ENCODE measurements at regions not wholly inside any gene's neighbourhood (a gene's known extent, or its start where the extent isn't known, plus 50 kb on each side); places are given as distances from the start of the nearest gene placed in this dataset.

DNA sequence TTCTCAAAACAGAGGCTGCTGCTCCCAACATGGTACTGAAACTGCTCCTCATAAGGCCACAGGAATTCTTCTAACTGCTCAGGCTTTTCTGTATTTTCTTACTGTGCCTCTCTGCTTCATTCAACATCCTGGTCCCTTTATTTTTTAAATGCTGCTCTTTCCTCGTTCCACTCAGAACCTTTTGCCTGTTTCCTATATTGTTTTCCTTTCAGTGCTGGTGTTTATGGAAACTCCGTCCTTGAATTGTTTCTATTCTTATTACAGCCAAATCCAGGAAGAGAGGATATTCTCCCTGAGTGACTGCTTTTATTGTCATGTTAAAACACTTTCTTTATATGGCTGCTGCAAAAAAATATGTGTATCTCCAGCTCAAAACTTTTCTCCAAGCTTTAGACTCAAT, 173.0 kb upstream of the E2F7 start:
- TF ChIP-seq YY1 (IDR thresholded peaks at IDR 0.05; ENCODE audit: insufficient read depth, insufficient read length) (no peak), SUZ12 (IDR thresholded peaks at IDR 0.05; ENCODE audit: extremely low read depth, insufficient read depth, insufficient read length) (no peak)

All from NT2/D1 (cell line).